GM18508 (cell line): ENCODE measurements at regions not wholly inside any gene's neighbourhood (a gene's known extent, or its start where the extent isn't known, plus 50 kb on each side); places are given as distances from the start of the nearest gene placed in this dataset.
"Not testable (repeated sequence)": the region's sequence is repeated elsewhere in the genome, so short reads cannot be mapped to it uniquely, and the experiment has no call there.

Experiments
- ATAC-seq: cut with Tn5 transposase; IDR thresholded peaks from one replicate; pipeline ENCODE4 v1.9.1; 2021; ENCODE audit warnings: moderate number of reproducible peaks; ENCODE audit not compliant: insufficient read depth, unreplicated experiment

GRCh38 chr10:31173752-31174151, 142.1 kb upstream of the ZNF438 start:
- ATAC-seq = no peak

- no peak for ATAC-seq
Observed at GRCh38 chr10:31179091-31179680, 139.8 kb upstream of the ZEB1 start.

DNA sequence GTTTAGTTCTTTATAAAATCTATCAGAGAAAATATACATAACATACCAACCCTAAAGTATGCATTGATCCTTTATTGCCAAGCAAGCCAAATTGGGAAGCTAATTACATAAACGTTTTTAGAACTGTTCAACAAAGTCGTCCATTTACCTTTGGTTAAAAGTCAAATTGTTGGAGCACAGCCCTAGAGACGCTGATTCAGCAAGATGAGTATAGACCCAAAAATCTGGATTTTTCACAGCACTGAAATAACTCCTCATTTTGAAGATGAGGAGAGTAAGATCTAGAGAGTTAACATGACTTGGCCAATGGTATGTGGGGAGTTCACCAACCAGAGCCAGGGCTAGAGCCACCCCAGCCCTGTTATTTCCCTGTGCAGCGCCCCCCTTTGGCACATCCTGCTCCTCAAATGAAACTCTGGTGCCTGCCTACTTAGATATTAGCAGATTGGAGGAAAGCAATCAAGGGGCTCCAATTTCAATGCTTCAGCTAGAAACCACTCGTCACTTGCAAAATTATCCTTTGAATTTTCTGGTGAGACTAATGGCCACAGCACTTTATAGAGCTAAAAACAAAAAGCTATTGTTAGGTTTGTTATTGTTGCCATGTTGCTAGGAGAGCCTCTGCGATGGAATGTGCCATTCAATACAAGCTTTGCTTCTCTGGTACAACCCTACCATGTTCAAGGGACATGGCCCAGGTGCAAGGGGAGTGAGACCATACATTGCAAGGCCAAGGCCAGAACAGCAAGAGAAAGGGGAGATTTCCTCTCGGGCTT, 132.6 kb upstream of the ZEB1 start:
- no peak for ATAC-seq

- no peak for ATAC-seq
Observed at GRCh38 chr10:31187182-31187581, 131.8 kb upstream of the ZEB1 start.

GRCh38 chr10:31187607-31188210, 131.3 kb upstream of the ZEB1 start:
- no peak for ATAC-seq

DNA sequence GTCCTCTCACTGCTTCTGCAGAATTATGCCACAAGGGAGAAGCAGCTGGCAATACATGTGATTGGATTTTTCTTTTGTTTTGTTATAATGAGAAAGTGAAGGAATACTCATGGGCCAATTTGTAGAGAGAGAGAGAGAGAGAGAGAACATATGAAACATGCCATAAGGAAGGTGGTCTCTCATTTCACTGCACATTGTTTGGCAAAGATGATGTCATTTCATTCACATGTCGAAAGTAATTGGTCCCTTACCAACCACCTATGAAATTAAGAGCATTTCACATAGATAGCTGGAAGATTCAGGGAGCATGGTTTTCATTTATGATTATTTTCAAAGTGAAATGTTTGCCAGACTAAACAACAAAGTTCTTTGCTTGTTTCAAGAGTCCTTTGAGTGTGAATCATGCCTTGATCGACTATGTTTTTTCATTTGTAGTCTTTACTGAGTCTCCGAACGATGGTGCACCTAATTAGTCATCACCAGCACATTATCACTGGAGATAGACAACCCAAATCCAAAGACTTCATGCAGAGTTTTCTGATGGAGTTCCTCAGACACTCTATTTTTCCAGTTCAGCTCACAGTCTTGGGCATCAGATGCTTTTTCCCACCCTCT, 130.1 kb upstream of the ZEB1 start:
- no peak for ATAC-seq

GRCh38 chr10:31190488-31190887, 128.5 kb upstream of the ZEB1 start:
- ATAC-seq = no peak

DNA sequence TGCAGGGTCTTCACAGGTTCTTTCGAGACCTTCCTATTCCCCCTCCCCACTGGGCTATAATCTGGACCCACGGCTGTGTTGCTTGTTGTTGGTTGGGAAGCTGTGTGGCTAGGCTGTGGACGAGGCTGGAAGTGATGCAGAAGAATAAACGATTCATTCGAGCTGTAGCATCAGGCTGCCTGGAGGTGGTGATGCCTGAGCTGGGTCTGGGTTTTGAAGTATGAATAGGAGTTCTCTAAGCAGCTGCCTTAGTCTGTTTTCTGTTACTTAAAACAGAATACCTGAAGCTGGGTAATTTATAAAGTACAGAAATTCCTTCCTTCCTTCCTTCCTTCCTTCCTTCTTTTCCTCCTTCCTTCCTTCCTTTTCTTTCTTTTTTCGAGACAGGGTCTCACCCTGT, 126.5 kb upstream of the ZEB1 start:
- ATAC-seq = no peak

- ATAC-seq = no peak
Observed at GRCh38 chr10:31194986-31195385, 124.0 kb upstream of the ZEB1 start.

- no peak for ATAC-seq
Observed at GRCh38 chr10:31197886-31198285, 121.1 kb upstream of the ZEB1 start.

DNA sequence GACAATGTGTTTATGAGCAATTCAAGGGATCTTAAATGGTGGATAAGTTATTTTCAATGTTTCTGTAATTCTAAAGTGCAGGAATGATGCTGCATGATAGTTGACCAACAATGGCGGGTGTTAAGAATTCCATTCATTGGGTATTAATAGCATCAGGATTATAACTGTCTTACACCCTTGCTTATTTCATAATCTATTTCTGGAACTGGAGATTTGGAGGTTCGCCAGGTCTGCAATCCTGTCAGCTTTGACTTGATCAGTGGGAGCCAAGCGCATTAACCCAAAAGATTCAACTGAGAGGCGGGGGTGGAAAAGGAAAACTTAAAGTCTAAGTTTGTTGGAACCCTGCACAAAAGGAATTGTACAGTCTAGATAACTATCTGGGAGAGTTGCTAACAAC, 114.9 kb upstream of the ZEB1 start:
- no peak for ATAC-seq

- ATAC-seq = no peak
Observed at GRCh38 chr10:31207636-31208035, 111.4 kb upstream of the ZEB1 start.

DNA sequence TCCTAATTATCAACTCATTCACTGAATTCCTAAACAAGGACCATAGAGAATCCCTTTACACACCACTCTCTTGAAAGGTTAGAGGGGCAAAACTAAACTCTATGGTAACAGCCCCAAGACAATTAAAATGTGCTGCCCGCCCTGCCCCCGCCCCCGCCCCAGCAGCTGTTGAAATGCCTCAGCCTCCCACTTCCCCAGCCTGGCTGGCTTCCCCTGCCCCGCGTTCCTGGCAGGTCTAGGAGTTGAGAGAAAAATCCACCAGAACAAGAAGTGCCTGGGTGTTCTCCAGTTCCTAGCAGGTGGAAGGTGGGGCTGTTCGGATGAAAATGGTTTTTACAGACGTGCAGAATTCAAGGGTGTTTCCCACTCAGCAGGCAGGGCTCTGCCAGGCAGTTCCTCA, 109.5 kb upstream of the ZEB1 start:
- ATAC-seq = no peak

DNA sequence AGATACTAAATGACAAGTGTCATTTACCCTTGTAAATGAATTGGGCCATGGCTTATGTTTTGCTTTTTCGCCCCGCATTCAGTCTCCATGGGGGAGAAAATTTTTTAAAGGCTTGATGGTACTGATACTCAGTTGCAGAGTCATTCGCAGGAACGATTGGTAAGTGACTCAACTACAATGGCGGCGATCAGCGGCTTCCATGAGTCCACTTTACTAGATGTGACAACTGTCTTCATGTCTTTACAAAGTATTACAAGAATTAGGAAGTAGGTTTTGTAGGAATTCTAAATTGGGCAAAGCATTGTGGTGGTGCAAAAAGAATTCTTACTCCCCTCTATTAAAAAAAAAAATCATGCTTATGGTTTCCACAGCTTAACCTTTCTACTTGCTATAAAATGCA, 108.8 kb upstream of the ZEB1 start:
- ATAC-seq = no peak

DNA sequence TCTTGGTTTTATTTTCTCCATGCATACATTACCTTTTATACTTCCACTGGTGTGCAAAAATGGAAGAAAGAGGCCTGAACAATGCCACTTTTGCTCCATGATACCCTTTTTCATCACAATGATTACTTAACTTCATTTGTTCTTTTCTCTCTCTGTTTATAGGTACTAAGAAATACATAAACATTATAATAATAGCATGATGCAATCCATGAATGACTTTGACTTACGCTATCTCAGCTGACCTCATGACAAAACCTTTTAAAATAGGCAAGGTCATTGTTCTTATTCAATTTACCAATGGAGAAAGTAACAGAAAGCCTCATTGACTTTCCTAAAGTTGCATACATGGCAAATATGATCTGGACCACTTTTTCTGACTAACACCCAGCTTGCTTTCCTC, 105.1 kb upstream of the ZEB1 start:
- ATAC-seq = no peak

DNA sequence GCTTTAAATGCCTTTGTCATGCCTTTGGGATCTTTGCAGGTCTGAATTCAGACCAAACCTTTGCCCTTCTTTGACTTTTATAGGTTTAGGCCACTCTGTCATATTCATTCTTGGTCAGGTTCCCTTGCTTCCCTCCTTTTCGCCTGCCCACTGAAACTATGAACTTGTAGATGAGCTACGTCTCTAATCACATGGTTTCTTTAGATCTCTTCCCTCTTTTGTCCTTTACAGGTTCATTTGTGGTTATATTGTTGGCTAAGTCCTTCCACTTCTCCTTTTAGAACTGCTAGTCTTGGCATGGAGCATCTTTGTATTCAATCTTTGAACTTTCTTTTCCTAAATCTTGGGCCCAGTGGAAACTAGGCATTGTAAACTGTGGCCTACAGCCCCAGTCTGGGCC, 104.0 kb upstream of the ZEB1 start:
- no peak for ATAC-seq

GRCh38 chr10:31219306-31219705, 99.7 kb upstream of the ZEB1 start:
- ATAC-seq = no peak

- ATAC-seq = not testable (repeated sequence)
Observed at GRCh38 chr10:31228780-31229179, 90.2 kb upstream of the ZEB1 start.

DNA sequence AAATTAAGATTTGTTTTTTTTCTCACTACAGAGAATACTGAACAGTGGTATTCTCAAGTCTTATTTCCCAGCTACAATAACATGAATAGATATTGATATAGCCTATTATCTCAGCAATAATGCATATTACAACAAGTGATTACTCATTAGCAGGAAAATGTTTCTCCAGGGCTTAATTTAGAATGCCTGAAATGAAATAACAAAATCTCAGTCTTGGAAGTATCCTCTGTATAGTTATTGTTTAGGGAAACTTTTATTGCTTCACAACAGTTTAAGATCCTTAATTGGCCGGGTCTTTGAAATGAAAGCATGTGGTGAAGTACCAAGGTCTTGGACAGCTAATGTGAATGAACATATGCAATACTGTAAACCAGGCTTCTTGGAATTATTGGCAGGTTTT, 79.1 kb upstream of the ZEB1 start:
- ATAC-seq = no peak

- ATAC-seq = no peak
Observed at GRCh38 chr10:31242902-31243301, 76.1 kb upstream of the ZEB1 start.

DNA sequence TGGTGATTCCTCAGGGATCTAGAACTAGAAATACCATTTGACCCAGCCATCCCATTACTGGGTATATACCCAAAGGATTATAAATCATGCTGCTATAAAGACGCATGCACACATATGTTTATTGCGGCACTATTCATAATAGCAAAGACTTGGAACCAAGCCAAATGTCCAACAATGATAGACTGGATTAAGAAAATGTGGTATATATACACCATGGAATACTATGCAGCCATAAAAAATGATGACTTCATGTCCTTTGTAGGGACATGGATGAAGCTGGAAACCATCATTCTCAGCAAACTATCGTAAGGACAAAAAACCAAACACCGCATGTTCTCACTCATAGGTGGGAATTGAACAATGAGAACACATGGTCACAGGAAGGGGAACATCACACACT, 67.9 kb upstream of the ZEB1 start:
- not testable (repeated sequence) for ATAC-seq
